MM.1S (cell line): ENCODE measurements at regions not wholly inside any gene's neighbourhood (a gene's known extent, or its start where the extent isn't known, plus 50 kb on each side); places are given as distances from the start of the nearest gene placed in this dataset.

ENCODE experiments used
- CTCF ChIP-seq: fragments of 300-600 bp; sonication (generic); IDR thresholded peaks from 2 replicates; pipeline ENCODE4 v1.5.1; 2016; ENCODE audit warnings: antibody characterized with exemption, low read length, mixed read lengths
- EZH2 ChIP-seq: fragments of 300-600 bp; sonication (generic); optimal IDR thresholded peaks from 2 replicates; pipeline ENCODE3; 2017; ENCODE audit warnings: low read depth, mild to moderate bottlenecking, antibody characterized with exemption, low read length, mixed read lengths
- EZH2phosphoT487 ChIP-seq: fragments of 300-600 bp; sonication (generic); IDR thresholded peaks from 2 replicates; pipeline ENCODE4 v1.6.1; 2018; ENCODE audit warnings: antibody characterized with exemption, low read length

- no peak for TF ChIP-seq CTCF
- TF ChIP-seq EZH2phosphoT487, result no peak
- no peak for TF ChIP-seq EZH2
These were observed 65.4 kb upstream of the HDDC2 start for GRCh38 chr6:125367036-125367782.
